ENCODE measurements at regions not wholly inside any gene's neighbourhood (a gene's known extent, or its start where the extent isn't known, plus 50 kb on each side); places are given as distances from the start of the nearest gene placed in this dataset.

DNA sequence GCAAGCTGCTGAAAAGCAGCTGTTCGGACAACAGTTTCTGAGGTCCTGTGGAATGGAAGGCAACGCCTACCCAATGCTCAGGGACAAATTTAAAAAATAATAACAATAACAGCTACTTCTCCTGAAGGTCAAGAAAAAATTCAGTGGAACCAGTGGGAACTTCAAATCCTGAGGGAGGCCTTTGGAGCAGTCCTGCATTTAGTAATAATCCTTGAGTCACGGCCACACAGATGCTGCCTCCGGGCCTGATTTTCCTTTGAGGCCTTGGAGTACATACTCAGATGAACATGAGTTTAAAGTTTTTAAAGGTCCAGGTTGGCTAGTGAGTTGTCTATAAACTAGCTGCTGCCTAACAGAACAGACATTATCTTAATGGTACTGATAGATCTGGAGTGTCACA, 268.0 kb downstream of the MSRB3 start:
- DNase-seq = no peak

DNA sequence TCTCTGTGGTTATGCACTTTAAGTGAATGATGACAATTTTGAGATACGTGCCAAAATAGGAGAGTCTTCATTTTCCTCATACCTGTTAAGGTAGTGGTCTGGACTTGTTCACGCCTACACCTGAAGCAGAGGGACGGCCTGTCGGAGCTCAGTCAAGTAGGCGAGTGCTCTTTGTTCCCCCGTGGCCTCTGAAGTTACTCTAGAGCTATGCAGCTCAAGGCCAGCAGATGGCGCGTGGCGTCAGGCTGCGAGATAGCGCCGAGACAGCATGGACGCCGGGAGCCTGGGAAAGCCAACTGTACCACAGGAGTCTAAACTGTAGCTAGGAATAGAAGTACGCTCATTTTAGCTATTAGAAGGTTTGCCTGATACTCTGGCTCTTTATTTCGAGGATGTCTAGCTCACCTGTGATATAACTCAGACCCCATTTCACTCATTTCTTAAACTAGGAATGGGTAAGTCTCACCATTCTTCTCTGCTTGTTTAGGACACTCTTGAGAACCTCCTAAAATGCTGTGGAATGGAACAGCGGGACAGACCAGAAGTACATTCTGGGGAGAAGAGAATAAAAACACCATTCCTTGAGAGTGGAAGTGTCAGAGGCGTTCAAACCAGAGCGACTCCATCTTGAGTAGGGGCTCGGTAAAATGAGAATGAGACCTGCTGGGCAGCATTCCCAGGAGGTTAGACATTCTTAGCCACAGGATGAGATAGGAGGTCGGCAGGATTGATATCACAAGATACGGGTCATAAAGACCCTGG, 267.4 kb upstream of the HMGA2 start:
- peak; percentile 70 to 89 (median 84) for DNase-seq

DNA sequence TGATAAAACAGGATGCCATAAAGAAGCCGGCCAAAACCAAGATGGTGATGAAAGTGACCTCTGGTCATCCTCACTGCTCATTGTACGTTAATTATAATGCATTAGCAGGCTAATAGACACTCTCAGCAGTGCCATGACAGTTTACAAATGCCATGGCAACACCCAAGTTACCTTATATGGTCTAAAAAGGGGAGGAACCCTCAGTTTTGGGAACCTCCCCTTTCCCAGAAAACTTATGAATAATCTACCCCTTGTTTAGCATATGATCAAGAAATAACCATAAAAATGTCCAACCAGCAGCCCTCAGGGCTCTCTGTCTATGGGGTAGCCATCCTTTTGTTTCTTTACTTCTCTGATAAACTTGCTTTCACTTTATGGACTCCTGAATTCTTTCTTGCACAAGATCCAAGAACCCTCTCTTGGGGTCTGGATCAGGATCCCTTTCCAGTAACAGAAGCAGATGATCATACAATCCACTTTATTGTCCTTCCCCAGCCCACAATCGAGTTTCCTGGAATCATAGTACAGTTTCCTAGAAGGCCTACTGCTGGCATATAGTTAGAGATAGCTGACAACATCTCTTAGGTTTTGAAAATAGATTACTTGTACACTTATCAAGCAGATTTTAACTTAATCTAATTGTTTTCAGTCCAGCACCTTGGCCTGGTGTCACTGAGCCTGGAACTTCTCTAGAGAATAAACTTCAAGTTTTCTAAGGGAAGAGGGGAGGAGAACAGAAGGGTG, 266.7 kb upstream of the HMGA2 start:
- DNase-seq = peak in 1 of 3 donors; percentile 74

DNA sequence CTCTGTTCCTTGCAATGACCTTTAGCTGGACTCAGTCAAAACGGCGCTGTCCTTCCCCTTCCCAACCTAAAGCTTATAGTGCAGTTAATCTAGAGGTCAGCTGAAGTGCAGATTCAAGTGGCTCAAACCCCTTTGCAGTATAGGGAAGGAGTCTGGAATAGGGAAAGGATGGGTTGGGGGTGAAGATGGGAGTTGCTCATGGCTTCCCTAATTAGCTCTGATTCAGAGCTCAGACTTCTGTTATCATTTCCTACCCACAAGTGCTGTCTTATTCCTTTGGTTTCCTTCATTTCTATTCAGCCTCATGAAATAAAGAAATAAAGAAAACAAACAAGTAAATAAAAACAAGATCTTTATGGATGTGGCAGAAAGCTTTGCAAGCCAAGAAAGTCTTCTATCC, 264.0 kb upstream of the HMGA2 start:
- DNase-seq = no peak

DNA sequence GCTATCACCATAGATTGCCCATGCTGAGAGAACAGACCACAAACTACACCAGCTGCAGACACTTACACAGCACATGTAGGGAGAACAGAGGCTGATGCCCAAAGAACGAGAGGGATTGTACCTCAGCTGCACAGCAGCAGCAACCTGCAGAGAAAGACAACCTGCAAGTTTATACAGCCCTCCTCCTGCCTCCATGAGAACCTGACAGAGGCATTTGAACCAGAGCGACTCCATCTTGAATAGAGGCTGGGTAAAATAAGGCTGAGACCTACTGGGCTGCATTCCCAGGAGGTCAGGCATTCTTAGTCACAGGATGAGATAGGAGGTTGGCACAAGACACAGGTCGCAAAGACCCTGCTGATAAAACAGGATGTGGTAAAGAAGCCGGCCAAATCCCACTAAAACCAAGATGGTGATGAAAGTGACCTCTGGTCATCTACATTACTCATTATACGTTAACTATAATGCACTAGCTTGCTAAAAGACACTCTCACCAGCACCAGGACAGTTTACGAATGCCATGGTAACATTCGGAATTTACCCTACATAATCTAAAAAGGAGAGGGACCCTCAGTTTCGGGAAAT, 262.4 kb upstream of the HMGA2 start:
- DNase-seq = no peak

DNA sequence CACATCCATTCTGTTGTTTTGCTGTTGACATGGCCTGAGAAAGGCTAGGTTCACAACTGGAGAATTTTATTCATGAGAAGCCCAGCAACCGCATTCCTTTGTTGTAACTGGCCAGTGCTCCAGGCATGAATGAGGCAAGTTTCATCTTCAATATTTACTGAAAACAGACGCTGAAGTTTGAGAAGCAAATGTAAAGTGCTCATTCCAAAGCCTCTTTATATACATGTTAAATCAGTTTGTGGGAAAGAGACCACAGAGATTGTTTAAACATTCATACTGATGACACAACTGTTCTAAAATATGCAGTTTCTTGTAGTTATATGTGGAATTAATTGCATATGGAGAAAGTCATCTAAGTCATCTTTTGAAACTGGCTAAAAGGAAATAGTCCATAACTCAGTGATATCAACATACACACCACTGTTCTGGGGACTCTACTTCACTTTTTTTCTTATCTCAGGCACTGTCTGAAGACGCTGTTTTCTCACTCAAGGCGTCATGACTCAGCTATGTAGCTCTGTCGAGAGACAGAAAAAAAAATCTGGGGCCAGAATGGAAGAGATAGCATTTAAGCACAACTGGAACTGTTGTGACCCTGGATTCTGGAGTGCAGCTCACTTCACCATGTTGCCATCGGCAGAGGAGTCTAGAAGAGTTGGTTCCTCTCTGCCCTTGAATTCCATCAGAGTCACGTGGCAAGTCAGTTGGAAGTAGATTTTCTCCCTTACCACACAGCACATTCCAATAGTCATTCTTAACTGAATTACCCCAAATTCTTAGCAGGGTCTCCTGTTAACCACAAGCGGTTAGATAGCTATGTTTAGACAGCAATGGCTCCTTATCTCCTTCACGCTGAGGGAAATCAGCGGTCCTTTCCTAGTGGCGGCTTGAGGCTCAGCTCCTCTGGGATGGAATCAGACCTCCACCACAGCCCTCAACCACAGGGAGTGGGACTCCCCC, 258.4 kb upstream of the HMGA2 start:
- DNase-seq = peak in 2 of 3 donors; percentile 37 to 94

DNA sequence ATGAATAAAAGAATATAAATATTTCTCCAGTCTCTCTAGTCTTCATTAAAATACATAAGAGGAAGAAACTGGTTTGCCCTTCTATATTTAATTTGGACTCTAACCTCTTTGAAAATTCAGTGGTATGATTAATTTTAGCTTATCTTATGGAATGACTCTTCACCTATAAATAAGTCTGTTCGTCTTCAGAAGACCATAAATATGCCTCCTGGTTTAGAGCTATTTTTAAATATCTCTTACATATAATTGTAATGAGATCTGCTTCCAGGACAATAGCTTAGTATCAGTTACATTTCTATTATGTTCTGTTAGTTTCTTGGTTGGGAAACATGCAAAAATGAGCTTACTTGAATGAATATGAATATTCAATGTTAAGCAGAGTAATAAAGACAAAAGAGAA, 257.5 kb upstream of the HMGA2 start:
- no peak for DNase-seq

DNA sequence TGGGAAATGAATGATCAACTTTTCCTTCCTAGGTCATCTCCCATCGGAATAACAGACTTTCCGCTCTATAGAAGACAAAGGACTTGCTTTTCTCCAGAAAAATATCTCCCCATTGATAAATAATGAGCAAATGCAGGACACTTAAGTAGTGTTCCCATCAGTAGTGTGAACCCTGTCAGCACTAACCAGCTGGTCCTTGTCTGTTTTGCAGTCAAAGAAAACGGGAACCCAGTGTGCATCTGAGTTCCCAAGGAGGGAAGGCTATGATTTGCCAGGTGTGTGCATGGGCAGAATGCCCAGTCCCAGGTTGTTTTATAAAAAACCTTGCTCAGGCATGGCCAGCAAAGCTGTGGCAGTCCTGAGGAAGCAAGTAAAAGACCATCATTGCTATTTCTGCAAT, 256.5 kb upstream of the HMGA2 start:
- DNase-seq = no peak

DNA sequence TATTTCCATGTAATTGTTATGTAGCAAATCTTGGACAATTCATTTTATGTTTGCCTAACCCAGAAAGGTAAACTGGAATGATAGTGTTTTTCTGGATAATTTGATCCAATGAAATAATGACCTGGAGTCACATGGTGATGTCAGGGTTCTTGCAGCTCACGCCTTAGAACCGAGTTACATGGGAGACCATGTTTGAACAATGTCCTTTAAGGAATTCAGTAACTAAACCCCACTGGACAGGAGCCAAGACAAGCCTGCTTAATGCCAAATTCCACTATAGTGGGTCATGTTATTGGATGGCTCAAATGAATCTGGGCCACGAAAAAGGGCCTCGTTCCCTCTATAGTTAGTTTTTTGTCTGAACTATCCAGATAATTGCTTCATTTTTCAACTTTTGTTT, 255.8 kb upstream of the HMGA2 start:
- DNase-seq = peak in 1 of 3 donors; percentile 71

DNA sequence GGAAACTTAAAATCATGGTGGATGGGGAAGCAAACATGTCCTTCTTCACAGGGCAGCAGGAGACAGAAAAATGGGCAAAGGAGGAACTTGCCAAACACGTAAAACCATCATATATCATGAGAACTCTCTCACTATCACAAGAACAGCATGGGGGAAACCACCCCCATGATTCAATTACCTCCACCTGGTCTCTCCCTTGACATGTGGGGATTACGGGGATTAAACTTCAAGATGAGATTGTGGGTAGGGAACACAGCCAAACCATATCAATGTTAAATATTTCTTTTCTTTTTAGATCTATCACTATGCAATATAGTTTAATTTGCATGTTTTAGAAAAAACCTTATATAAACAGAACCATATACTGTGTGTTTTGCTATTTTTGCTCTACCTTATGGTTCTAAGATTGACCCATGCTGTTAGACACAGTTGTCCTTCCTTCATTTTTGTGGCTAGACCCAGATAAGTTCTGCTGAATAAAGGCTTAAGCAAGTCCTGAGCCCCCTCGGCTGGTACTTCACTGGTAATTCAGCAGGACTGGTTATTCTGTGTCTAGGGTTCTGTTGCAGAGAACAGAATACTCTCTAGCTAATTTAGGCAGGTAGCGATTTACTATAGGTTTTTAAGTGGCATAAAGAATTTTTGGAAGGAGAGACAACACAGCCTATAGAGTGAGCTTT, 253.7 kb upstream of the HMGA2 start:
- no peak for DNase-seq

DNA sequence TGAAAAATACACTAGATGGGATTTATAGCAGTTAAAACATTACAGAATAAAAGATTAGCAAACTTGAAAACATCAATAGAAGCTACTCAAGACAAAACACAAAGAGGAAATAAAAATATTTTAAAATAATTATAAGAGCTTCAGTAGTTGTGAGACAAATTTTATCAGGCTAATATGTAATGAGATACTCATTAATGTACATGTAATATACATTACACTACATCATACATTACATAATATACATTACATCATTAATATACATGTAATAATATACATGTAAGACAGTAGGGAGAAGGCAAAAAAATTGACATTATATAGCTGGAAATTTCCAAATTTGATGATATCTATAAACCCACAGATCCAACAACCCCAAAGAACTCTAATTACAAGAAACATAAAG, 249.4 kb upstream of the HMGA2 start:
- DNase-seq = no peak

DNA sequence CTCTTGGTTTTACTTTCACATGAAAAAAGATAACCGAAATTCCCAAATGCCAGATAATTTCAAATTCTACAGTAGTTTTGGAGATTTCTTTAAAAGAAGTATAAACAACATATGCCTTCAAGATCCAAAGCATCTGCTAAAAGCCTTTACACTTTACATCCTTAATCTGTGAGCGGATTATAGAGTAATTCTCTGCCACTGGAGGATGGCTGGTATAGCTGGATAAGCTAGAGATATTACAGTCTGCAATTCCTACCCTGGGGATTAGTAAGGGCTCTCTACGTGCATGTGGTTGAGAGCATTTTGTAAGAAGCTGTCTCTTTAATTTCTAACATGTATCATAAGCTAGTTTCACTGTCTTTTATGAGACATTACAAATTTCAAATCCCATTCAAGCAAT, 240.3 kb upstream of the HMGA2 start:
- no peak for DNase-seq

DNA sequence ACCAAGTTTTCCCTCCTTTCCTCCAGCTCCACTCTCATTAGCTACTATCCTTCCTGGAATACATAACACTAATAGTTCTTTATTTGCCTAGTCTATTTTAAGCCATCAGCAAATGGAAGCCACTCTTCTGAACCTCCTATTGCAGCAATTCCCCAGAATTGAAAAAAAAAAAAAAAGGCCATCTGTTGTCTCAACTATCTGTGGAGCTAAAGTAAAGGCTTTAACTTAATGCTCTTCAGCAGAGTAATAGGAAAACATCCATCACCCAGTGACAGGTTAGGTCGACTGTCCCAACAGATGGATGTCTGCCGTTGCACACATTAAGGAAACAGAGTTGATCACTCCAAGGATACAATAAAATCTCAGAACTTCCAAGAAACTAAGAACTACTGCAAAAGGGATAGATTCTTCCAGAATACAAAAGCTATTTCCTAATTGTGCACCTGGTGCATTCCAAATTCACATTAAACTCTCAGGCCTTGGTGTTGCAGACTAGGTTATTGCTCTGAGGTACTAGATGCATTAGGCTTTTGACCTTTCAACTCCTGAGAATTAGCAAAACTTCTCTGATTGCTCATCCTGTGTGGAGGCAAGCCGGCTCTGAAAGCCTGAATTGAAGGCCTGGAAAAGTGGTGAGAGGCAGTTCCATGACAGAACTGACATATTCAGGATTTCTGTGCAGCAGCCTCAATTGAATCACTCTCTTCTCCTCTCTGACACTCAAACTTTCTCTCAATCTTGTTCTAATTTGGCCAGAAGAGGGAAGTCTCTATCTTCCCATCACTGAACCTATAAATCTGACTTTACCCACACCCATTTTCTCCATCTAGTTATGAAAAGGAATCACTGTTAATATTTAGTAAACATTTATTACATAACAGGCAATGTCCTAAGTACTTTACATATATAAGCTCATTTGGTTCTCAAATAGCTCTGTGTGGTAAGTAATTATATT, 238.4 kb upstream of the HMGA2 start:
- peak in 2 of 3 donors; percentile 40 to 62 for DNase-seq

DNA sequence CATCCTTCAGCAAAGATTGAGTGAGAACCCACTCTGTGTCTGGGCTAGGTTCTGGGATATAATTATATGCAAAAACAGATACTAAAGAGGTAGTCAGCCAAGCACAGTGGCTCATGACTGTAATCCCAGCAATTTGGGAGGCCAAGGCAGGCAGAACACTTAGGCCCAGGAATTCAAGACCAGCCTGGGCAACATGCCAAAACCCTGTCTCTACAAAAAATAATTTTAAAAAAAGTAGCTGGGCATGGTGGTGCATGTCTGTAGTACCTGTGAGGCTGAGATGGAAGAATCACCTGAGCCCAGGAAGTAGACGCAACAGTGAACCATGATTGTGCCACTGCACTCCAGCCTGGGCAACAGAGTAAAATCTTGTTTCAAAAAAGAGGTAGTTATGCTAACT, 237.5 kb upstream of the HMGA2 start:
- no peak for DNase-seq

DNA sequence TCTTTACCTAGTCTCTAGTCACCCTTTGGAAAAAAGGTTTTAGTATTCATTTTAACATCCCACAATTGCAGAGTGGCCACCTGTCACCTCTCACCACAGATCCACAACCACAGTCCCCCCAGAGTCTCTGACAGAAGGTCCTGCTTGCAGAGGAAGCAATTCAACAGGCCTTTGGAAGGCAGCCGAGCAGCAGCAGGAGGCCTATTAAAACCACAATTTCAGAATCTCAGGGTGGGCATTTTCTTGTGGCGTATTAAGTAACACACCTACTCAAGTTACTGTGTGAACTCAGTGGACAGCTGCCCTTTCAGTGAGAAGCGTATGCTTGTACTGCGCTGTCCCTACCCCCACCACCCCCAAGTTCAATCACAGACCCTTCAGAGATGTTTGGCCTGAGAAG, 234.0 kb upstream of the HMGA2 start:
- DNase-seq = no peak

DNA sequence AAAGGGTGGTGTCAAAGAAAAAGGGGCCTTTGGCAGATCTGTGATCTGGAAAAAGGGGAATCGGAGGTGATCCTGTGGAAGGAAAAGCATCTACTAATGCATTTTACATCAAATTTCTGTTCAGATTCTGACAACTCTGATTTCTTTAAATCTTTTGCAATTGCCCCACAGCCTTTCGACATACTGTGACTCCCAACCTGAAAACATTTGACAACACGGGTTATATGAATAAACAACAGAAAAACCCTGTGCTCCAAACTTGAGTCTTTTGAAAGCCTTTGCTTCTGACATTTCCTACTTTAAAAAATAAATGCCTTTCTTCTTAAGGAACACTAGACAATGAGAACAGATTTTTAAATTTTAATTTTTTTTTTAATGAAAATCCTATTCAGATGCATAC, 231.9 kb upstream of the HMGA2 start:
- DNase-seq = no peak

DNA sequence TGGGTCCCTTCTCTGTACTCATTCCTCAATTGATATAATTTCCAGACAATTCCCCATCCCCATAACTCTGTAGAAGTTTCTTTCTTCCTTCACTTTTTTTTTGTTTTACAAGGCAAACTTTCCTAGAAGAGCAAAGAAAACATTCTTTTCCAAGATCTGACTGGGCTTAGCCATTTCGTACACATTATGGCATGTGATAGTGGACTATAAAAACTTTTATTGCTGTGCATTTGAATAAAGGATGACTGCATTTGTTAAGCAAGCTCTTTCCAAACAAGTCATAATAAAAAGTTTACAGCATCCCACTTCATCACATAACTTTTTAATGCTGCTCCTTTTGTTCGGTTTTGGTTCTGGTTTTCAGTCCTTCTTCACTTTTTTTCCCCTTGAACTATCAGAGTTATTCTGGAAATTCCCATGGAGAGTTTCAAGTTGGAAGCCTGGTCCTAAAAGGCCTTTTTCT, 231.0 kb upstream of the HMGA2 start:
- DNase-seq = no peak

DNA sequence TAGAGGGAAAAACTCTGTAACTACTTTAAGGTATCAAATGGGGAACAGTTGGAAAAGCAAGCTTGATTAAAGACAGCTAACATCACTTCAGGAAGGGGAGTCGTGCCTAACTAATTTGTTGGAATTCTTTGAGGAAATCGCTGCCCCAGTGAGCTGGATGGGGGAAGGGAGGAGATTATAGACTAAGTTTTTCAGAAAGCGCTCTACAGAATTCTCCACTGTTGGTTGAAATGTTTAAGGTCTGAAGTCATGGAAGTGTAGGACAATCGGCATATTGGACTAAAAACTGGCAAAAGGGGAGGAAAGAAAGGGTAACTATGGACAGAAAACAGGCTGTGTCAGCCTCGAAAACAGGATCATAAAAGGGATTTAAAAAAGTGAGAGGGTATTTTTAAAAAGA, 229.9 kb upstream of the HMGA2 start:
- no peak for DNase-seq

DNA sequence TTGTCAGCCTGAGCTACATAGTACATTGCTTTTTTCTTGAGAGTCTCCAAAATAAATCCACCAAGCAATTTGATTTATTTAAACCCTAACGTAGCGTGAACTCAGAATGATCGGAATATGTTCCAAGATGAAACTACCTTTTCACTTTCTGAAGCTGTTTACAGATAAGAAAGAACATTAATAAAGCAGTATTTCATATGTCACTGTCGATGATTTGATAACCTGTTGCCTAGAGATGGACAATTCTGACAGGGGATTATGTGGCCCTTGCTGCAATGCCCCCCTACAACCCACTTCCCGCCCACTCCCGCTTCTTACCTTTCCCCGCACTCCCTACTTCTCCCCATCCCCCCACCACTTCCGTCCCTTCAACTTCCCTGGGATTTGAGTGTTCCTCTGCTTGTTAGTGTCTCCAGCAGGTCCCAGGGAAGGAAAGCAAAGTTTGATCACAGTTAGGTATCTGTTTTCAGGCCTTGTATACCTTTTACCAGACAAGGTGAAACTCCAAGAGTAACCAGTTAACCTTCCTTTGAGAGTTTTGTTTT, 229.2 kb upstream of the HMGA2 start:
- no peak for DNase-seq

Measured in muscle of back (tissue), 3 donors.